ENCODE measurements at regions not wholly inside any gene's neighbourhood (a gene's known extent, or its start where the extent isn't known, plus 50 kb on each side); places are given as distances from the start of the nearest gene placed in this dataset.
A peak's percentile ranks its signal among the peaks of the same experiment; 100 is the strongest.

- Histone ChIP-seq H3K27me3 (replicated peaks; ENCODE audit: insufficient read depth) (no peaks in the 10 kb centered on the region), H3K36me3 (no peaks in the 10 kb centered on the region), H3K27ac (no peak overlapping the region), H3K4me3 (no peak overlapping the region), H3K9me3 (no peaks in the 10 kb centered on the region), H3K4me1 (ENCODE audit: control insufficient read depth in 1 of 2, low read depth in 2 of 2) (peaks cover 16 to 34% of the 10 kb centered on the region in 2 donors)
- DNase-seq (ENCODE audit: low spot score) (no peak), ATAC-seq (ENCODE audit: insufficient number of reproducible peaks, low FRiP score, low read depth) (no peak)
- TF ChIP-seq, protein P1, sequence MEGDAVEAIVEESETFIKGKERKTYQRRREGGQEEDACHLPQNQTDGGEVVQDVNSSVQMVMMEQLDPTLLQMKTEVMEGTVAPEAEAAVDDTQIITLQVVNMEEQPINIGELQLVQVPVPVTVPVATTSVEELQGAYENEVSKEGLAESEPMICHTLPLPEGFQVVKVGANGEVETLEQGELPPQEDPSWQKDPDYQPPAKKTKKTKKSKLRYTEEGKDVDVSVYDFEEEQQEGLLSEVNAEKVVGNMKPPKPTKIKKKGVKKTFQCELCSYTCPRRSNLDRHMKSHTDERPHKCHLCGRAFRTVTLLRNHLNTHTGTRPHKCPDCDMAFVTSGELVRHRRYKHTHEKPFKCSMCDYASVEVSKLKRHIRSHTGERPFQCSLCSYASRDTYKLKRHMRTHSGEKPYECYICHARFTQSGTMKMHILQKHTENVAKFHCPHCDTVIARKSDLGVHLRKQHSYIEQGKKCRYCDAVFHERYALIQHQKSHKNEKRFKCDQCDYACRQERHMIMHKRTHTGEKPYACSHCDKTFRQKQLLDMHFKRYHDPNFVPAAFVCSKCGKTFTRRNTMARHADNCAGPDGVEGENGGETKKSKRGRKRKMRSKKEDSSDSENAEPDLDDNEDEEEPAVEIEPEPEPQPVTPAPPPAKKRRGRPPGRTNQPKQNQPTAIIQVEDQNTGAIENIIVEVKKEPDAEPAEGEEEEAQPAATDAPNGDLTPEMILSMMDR (IDR thresholded peaks at IDR 0.05), result no peak
Observed at GRCh38 chr10:31116226-31116625, 84.6 kb upstream of the ZNF438 start.

GRCh38 chr10:31118556-31118955 is 86.9 kb upstream of the ZNF438 start:
- H3K9me3 ChIP-seq, result no peaks in the 10 kb centered on the region
- H3K27ac ChIP-seq, result peak overlapping the region; percentile 45 to 83
- H3K4me1 ChIP-seq (ENCODE audit: control insufficient read depth in 1 of 2, low read depth in 2 of 2), result peaks cover 21 to 46% of the 10 kb centered on the region in 2 donors
- H3K36me3 ChIP-seq, result no peaks in the 10 kb centered on the region
- no peak for ATAC-seq (ENCODE audit: insufficient number of reproducible peaks, low FRiP score, low read depth)
- H3K4me3 ChIP-seq, result no peak overlapping the region
- H3K27me3 ChIP-seq (replicated peaks; ENCODE audit: insufficient read depth), result no peaks in the 10 kb centered on the region
- DNase-seq (ENCODE audit: low spot score), result no peak
- TF ChIP-seq, protein P1 (IDR thresholded peaks at IDR 0.05), result no peak

DNA sequence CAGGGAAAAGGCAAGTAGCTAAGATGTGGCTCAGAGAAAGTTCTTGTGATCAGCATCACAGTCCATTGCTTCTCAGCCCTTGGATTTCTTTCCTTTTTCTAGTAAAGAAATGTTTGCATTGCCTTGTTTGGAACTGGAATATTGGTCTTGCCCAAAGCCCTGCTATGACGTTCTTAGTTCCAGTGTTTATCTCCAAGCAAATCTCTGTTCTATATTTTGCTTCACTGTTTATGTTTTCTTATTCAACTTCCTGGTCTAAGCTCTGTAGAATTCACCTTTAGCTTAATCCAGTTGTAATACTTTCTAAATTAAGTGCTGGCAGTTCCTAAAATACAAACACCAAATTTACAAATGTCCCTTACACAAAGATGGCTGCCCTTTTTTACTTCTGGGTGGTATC is 88.7 kb upstream of the ZNF438 start:
- ATAC-seq (ENCODE audit: insufficient number of reproducible peaks, low FRiP score, low read depth) (no peak), DNase-seq (ENCODE audit: low spot score) (no peak)
- no peaks in the 10 kb centered on the region for H3K36me3 ChIP-seq
- H3K4me3 ChIP-seq, result peak overlapping the region; percentile 7
- H3K27me3 ChIP-seq (replicated peaks; ENCODE audit: insufficient read depth), result no peaks in the 10 kb centered on the region
- no peaks in the 10 kb centered on the region for H3K9me3 ChIP-seq
- TF ChIP-seq, protein P1 (IDR thresholded peaks at IDR 0.05), result no peak
- peak overlapping the region; percentile 80 to 83 for H3K27ac ChIP-seq
- H3K4me1 ChIP-seq (ENCODE audit: control insufficient read depth in 1 of 2, low read depth in 2 of 2), result peaks cover 21 to 46% of the 10 kb centered on the region in 2 donors

- H3K27ac ChIP-seq, result peak overlapping the region; percentile 80 to 83
Observed at GRCh38 chr10:31120961-31121685, 89.5 kb upstream of the ZNF438 start.

More at GRCh38 chr10:31120961-31121685, 89.5 kb upstream of the ZNF438 start:
- no peak for ATAC-seq (ENCODE audit: insufficient number of reproducible peaks, low FRiP score, low read depth)
- no peak for DNase-seq (ENCODE audit: low spot score)
- no peaks in the 10 kb centered on the region for H3K9me3 ChIP-seq
- H3K27me3 ChIP-seq (replicated peaks; ENCODE audit: insufficient read depth), result no peaks in the 10 kb centered on the region
- TF ChIP-seq, protein P1 (IDR thresholded peaks at IDR 0.05), result no peak
- H3K4me3 ChIP-seq, result peak overlapping the region; percentile 38
- no peaks in the 10 kb centered on the region for H3K36me3 ChIP-seq
- H3K4me1 ChIP-seq (ENCODE audit: control insufficient read depth in 1 of 2, low read depth in 2 of 2), result peaks cover 21 to 46% of the 10 kb centered on the region in 2 donors

Data from thoracic aorta (tissue), 2 donors.